Trophoblast cell (in vitro differentiated cells and primary cell): ENCODE measurements at regions not wholly inside any gene's neighbourhood (a gene's known extent, or its start where the extent isn't known, plus 50 kb on each side); places are given as distances from the start of the nearest gene placed in this dataset.

Source experiments
- DNase-seq, 2 donors: peaks; one replicate each; pipeline ENCODE4 v3.0.0-alpha.2; 2016
- H2AFZ ChIP-seq: 2 replicates; pipeline ENCODE4 v1.6.1; 2013; ENCODE audit warnings: low read length, moderate library complexity, mild to moderate bottlenecking; ENCODE audit not compliant: insufficient read depth, poor library complexity
- H2AK5ac ChIP-seq: 2 replicates; pipeline ENCODE4 v1.6.1; 2013; ENCODE audit warnings: mild to moderate bottlenecking, low read length
- H2BK120ac ChIP-seq: 2 replicates; pipeline ENCODE4 v1.6.1; 2013; ENCODE audit warnings: low read length, mild to moderate bottlenecking, moderate library complexity; ENCODE audit not compliant: insufficient read depth, poor library complexity
- H2BK12ac ChIP-seq: 2 replicates; pipeline ENCODE4 v1.6.1; 2013; ENCODE audit warnings: mild to moderate bottlenecking, low read length, moderate library complexity
- H2BK5ac ChIP-seq: 2 replicates; pipeline ENCODE4 v1.6.1; 2013; ENCODE audit warnings: low read length, low read depth, moderate library complexity, mild to moderate bottlenecking; ENCODE audit not compliant: poor library complexity
- H3K14ac ChIP-seq: 2 replicates; pipeline ENCODE4 v1.6.1; 2013; ENCODE audit warnings: mild to moderate bottlenecking, low read length
- H3K18ac ChIP-seq: 2 replicates; pipeline ENCODE4 v1.6.1; 2013; ENCODE audit warnings: mild to moderate bottlenecking, low read length
- H3K23ac ChIP-seq: 2 replicates; pipeline ENCODE4 v1.6.1; 2013; ENCODE audit warnings: low read length
- H3K27ac ChIP-seq: 2 replicates; pipeline ENCODE4 v1.5.1; 2013; ENCODE audit warnings: low read depth, mild to moderate bottlenecking, inconsistent platforms, low read length, moderate library complexity
- H3K27me3 ChIP-seq: 2 replicates; pipeline ENCODE4 v1.6.1; 2013; ENCODE audit warnings: inconsistent platforms, mild to moderate bottlenecking, low read length, moderate library complexity; ENCODE audit not compliant: insufficient read depth
- H3K36me3 ChIP-seq, 2 experiments: 1 replicate in 1 of 2; 2 replicates in 1 of 2; pipeline ENCODE4 v1.6.1; 2013; ENCODE audit warnings: low read length in 2 of 2, mild to moderate bottlenecking in 2 of 2, moderate library complexity in 1 of 2; ENCODE audit not compliant: insufficient read depth in 2 of 2, control insufficient read depth in 1 of 2
- H3K4ac ChIP-seq: 2 replicates; pipeline ENCODE4 v1.6.1; 2013; ENCODE audit warnings: low read depth, mild to moderate bottlenecking, low read length, moderate library complexity
- H3K4me1 ChIP-seq, 2 experiments: 1 replicate in 1 of 2; 2 replicates in 1 of 2; pipeline ENCODE4 v1.6.1; 2013; ENCODE audit warnings: low read length in 2 of 2, mild to moderate bottlenecking in 2 of 2, moderate library complexity in 1 of 2; ENCODE audit not compliant: insufficient read depth in 2 of 2, control insufficient read depth in 1 of 2
- H3K4me2 ChIP-seq: 2 replicates; pipeline ENCODE4 v1.6.1; 2013; ENCODE audit warnings: inconsistent platforms, mild to moderate bottlenecking, low read length, moderate library complexity
- H3K4me3 ChIP-seq: 2 replicates; pipeline ENCODE4 v1.5.1; 2013; ENCODE audit warnings: mild to moderate bottlenecking, low read depth, low read length, inconsistent platforms
- H3K79me1 ChIP-seq: one replicate; pipeline ENCODE4 v1.6.1; 2013; ENCODE audit warnings: low read length
- H3K79me2 ChIP-seq: 2 replicates; pipeline ENCODE4 v1.6.1; 2013; ENCODE audit warnings: low read length, mild to moderate bottlenecking; ENCODE audit not compliant: control insufficient read depth, insufficient read depth, poor library complexity
- H3K9ac ChIP-seq: 2 replicates; pipeline ENCODE4 v1.6.1; 2013; ENCODE audit warnings: mild to moderate bottlenecking, low read length
- H3K9me3 ChIP-seq: 2 replicates; pipeline ENCODE4 v1.6.1; 2013; ENCODE audit warnings: low read depth, mild to moderate bottlenecking, control low read depth, inconsistent platforms, low read length; ENCODE audit not compliant: insufficient read depth
- H4K12ac ChIP-seq: 2 replicates; pipeline ENCODE4 v1.6.1; 2013; ENCODE audit warnings: low read depth, mild to moderate bottlenecking, low read length, moderate library complexity
- H4K8ac ChIP-seq: 2 replicates; pipeline ENCODE4 v1.6.1; 2013; ENCODE audit warnings: low read depth, mild to moderate bottlenecking, low read length, moderate library complexity
- H4K91ac ChIP-seq: one replicate; pipeline ENCODE4 v1.6.1; 2013; ENCODE audit warnings: low read depth, mild to moderate bottlenecking, low read length, moderate library complexity
- WGBS: extraction: QIAGEN DNeasy Blood & Tissue Kit; methylation state at CpG from one replicate; pipeline ENCODE4 v1.1.7; 2013; ENCODE audit warnings: missing lambda C conversion rate; ENCODE audit not compliant: insufficient read length, insufficient coverage; ENCODE audit errors: extremely low coverage; 5-methylcytosine and 5-hydroxymethylcytosine counted together

- H2AFZ ChIP-seq = no peak overlapping the region
- H3K27me3 ChIP-seq = no peaks in the 10 kb centered on the region
- no peak overlapping the region for H3K27ac ChIP-seq
- no peaks in the 10 kb centered on the region for H3K79me1 ChIP-seq
- H4K91ac ChIP-seq = no peak overlapping the region
- H2BK120ac ChIP-seq = no peak overlapping the region
- no peaks in the 10 kb centered on the region for H3K36me3 ChIP-seq
- H3K23ac ChIP-seq = no peak overlapping the region
- H2AK5ac ChIP-seq = no peak overlapping the region
- H2BK12ac ChIP-seq = no peak overlapping the region
- no peak overlapping the region for H4K12ac ChIP-seq
- no peak overlapping the region for H2BK5ac ChIP-seq
- no peak overlapping the region for H3K18ac ChIP-seq
- no peak overlapping the region for H3K14ac ChIP-seq
- no peaks in the 10 kb centered on the region for H3K4me1 ChIP-seq
- no peak overlapping the region for H3K4me3 ChIP-seq
- no peak overlapping the region for H3K4ac ChIP-seq
- no peak overlapping the region for H4K8ac ChIP-seq
- DNase-seq = no peak
- H3K9me3 ChIP-seq = no peaks in the 10 kb centered on the region
- no CpG with 5 or more reads among the region's 1 CpG for WGBS
- no peaks in the 10 kb centered on the region for H3K79me2 ChIP-seq
- no peak overlapping the region for H3K9ac ChIP-seq
- no peak overlapping the region for H3K4me2 ChIP-seq
These were observed 304.8 kb downstream of the KLF12 start for GRCh38 chr13:73829416-73829815.

DNA sequence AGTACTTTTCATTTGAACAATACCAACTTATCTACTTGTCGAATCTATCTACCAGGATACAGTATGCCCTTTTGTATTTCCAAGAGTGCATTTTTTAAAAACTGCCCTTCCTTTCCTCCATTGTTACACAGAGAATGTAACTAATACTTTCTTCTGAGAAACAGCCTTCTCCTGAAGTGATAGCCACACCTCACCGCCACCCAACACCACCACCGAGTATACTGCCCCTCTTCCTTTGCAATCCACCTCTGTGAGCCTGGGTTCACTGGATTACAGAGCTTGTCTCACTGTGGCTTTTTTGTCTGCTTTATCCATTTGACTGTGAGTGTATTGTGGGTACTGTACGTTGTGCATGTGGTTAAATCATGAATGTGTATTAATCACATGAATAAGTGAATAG, 305.4 kb downstream of the KLF12 start:
- Histone ChIP-seq H3K9ac (no peak overlapping the region), H3K23ac (no peak overlapping the region), H2BK5ac (no peak overlapping the region), H4K12ac (no peak overlapping the region), H3K27ac (no peak overlapping the region), H3K4me3 (no peak overlapping the region), H3K9me3 (no peaks in the 10 kb centered on the region), H2BK12ac (no peak overlapping the region), H2BK120ac (no peak overlapping the region), H3K4ac (no peak overlapping the region), H3K27me3 (no peaks in the 10 kb centered on the region), H3K4me1 (no peaks in the 10 kb centered on the region), H2AFZ (no peak overlapping the region), H4K8ac (no peak overlapping the region), H4K91ac (no peak overlapping the region), H2AK5ac (no peak overlapping the region), H3K79me2 (no peaks in the 10 kb centered on the region), H3K18ac (no peak overlapping the region), H3K36me3 (no peaks in the 10 kb centered on the region), H3K14ac (no peak overlapping the region), H3K4me2 (no peak overlapping the region), H3K79me1 (no peaks in the 10 kb centered on the region)
- DNase-seq = no peak
- no CpG with 5 or more reads among the region's 4 CpGs for whole genome bisulfite sequencing

- Histone ChIP-seq H3K14ac (no peak overlapping the region), H3K4ac (no peak overlapping the region), H3K9ac (no peak overlapping the region), H3K27ac (no peak overlapping the region), H3K79me2 (no peaks in the 10 kb centered on the region), H3K9me3 (no peaks in the 10 kb centered on the region), H3K4me1 (no peaks in the 10 kb centered on the region), H3K27me3 (no peaks in the 10 kb centered on the region), H4K12ac (no peak overlapping the region), H2BK5ac (no peak overlapping the region), H3K23ac (no peak overlapping the region), H3K4me2 (no peak overlapping the region), H3K4me3 (no peak overlapping the region), H2BK12ac (no peak overlapping the region), H3K36me3 (no peaks in the 10 kb centered on the region), H2AK5ac (no peak overlapping the region), H2BK120ac (no peak overlapping the region), H3K79me1 (no peaks in the 10 kb centered on the region), H2AFZ (no peak overlapping the region), H4K8ac (no peak overlapping the region), H4K91ac (no peak overlapping the region), H3K18ac (no peak overlapping the region)
- no peak for DNase-seq
- no CpG with 5 or more reads among the region's 3 CpGs for WGBS
These were observed 306.8 kb downstream of the KLF12 start for GRCh38 chr13:73827434-73827833.

DNA sequence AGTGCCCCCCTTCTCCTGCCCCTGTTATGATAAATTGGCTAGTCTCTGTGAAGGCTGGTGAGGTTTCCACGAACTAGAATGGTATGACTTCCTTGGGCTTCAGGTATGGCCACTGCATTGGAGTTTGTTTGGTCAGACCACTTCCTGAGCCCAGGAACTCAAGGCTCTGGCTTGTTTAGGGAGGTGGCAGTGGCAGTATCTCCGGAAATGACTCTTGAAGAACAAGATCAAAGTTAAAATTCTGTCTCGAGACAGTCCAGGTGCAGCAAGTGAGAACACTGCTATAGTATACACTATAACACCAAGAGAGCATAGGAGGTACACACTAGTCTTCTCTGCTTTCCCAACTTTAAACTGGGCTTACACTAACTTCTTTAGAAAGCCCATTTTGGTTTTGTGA, 309.1 kb downstream of the KLF12 start:
- Histone ChIP-seq H4K12ac (no peak overlapping the region), H2BK120ac (no peak overlapping the region), H3K36me3 (no peaks in the 10 kb centered on the region), H2AK5ac (no peak overlapping the region), H3K9ac (no peak overlapping the region), H2AFZ (no peak overlapping the region), H3K27me3 (no peaks in the 10 kb centered on the region), H3K79me1 (no peaks in the 10 kb centered on the region), H3K27ac (no peak overlapping the region), H2BK5ac (no peak overlapping the region), H3K9me3 (no peaks in the 10 kb centered on the region), H4K8ac (no peak overlapping the region), H3K4me2 (no peak overlapping the region), H2BK12ac (no peak overlapping the region), H4K91ac (no peak overlapping the region), H3K23ac (no peak overlapping the region), H3K4me1 (no peaks in the 10 kb centered on the region), H3K4me3 (no peak overlapping the region), H3K18ac (no peak overlapping the region), H3K14ac (no peak overlapping the region), H3K4ac (no peak overlapping the region), H3K79me2 (no peaks in the 10 kb centered on the region)
- WGBS = no CpG with 5 or more reads among the region's 3 CpGs
- no peak for DNase-seq
